ENCODE measurements at regions not wholly inside any gene's neighbourhood (a gene's known extent, or its start where the extent isn't known, plus 50 kb on each side); places are given as distances from the start of the nearest gene placed in this dataset.

DNA sequence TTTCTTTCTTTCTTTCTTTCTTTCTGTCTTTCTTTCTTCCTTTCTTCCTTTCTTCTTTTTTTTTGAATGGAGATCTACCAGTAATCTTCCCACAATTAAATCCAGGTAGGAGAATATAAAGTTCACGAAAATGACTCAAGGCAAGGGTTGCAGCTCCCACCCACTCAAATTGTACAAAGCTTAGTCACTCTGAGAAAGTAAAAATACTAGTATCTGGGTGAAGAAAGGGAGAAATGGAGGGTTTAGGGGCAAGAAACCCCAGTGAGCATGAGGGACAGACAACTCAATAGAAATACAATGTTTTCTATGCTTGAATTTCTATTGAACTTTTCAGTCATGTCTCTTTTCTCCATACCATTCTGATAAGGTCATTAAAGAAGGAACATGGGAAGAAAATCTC lies 200.8 kb downstream of the GATA3 start:
- no peaks in the 10 kb centered on the region for H3K4me1 ChIP-seq (ENCODE audit: insufficient read depth, low read length, severe bottlenecking)
- H3K9me3 ChIP-seq (ENCODE audit: low read length) = no peaks in the 10 kb centered on the region
- H3K79me2 ChIP-seq (ENCODE audit: insufficient read depth, low read length) = no peaks in the 10 kb centered on the region
- no peaks in the 10 kb centered on the region for H3K9me2 ChIP-seq (ENCODE audit: low read depth, low read length)
- no peak for TF ChIP-seq EZH2 (IDR thresholded peaks at IDR 0.05; ENCODE audit: borderline replicate concordance, low read length)
- TF ChIP-seq, protein P1, sequence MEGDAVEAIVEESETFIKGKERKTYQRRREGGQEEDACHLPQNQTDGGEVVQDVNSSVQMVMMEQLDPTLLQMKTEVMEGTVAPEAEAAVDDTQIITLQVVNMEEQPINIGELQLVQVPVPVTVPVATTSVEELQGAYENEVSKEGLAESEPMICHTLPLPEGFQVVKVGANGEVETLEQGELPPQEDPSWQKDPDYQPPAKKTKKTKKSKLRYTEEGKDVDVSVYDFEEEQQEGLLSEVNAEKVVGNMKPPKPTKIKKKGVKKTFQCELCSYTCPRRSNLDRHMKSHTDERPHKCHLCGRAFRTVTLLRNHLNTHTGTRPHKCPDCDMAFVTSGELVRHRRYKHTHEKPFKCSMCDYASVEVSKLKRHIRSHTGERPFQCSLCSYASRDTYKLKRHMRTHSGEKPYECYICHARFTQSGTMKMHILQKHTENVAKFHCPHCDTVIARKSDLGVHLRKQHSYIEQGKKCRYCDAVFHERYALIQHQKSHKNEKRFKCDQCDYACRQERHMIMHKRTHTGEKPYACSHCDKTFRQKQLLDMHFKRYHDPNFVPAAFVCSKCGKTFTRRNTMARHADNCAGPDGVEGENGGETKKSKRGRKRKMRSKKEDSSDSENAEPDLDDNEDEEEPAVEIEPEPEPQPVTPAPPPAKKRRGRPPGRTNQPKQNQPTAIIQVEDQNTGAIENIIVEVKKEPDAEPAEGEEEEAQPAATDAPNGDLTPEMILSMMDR (IDR thresholded peaks at IDR 0.05; ENCODE audit: low read length) = no peak
- H3K9ac ChIP-seq (ENCODE audit: low read length) = no peak overlapping the region
- H2AFZ ChIP-seq (ENCODE audit: low read length) = no peak overlapping the region
- H3K27me3 ChIP-seq (ENCODE audit: insufficient read depth, low read length) = no peaks in the 10 kb centered on the region
- no peak overlapping the region for H3K27ac ChIP-seq (ENCODE audit: low read depth, low read length, poor library complexity, severe bottlenecking)
- H3K36me3 ChIP-seq (ENCODE audit: insufficient read depth, low read length) = no peaks in the 10 kb centered on the region
- no peaks in the 10 kb centered on the region for H3F3A ChIP-seq (ENCODE audit: insufficient read depth, low read length)
- H3K4me3 ChIP-seq (ENCODE audit: low read depth, low read length, poor library complexity, severe bottlenecking) = no peak overlapping the region
- H3K4me2 ChIP-seq (ENCODE audit: low read length) = no peak overlapping the region
- no peaks in the 10 kb centered on the region for H4K20me1 ChIP-seq (ENCODE audit: insufficient read depth, low read length)

DNA sequence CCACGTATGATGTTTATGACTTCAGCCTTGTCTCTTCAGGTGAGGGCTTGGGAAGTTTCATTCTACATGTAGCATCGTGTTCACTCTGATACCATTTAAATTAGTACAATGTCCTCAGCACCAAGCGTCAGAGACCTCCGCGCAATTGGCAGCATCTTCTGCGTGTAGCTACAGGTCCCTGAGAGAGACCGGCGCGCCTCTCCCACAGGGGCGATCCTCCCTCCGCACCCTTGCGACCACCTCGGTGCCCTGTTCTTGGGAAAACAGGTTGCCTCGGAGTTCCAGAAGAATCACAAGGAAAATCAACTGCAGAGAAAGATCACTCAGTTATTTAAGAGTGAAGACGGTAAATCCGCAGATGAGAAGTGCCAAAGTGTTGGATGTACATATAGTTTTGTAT lies 206.2 kb downstream of the GATA3 start:
- Histone ChIP-seq H2AFZ (ENCODE audit: low read length) (no peak overlapping the region), H3K9me2 (ENCODE audit: low read depth, low read length) (no peaks in the 10 kb centered on the region), H3K4me1 (ENCODE audit: insufficient read depth, low read length, severe bottlenecking) (no peaks in the 10 kb centered on the region), H3K9ac (ENCODE audit: low read length) (no peak overlapping the region), H4K20me1 (ENCODE audit: insufficient read depth, low read length) (no peaks in the 10 kb centered on the region), H3F3A (ENCODE audit: insufficient read depth, low read length) (no peaks in the 10 kb centered on the region), H3K36me3 (ENCODE audit: insufficient read depth, low read length) (no peaks in the 10 kb centered on the region), H3K4me2 (ENCODE audit: low read length) (no peak overlapping the region), H3K27ac (ENCODE audit: low read depth, low read length, poor library complexity, severe bottlenecking) (no peak overlapping the region), H3K79me2 (ENCODE audit: insufficient read depth, low read length) (no peaks in the 10 kb centered on the region), H3K9me3 (ENCODE audit: low read length) (no peaks in the 10 kb centered on the region), H3K27me3 (ENCODE audit: insufficient read depth, low read length) (no peaks in the 10 kb centered on the region), H3K4me3 (ENCODE audit: low read depth, low read length, poor library complexity, severe bottlenecking) (no peak overlapping the region)
- TF ChIP-seq, protein P1 (IDR thresholded peaks at IDR 0.05; ENCODE audit: low read length) = no peak
- TF ChIP-seq EZH2 (IDR thresholded peaks at IDR 0.05; ENCODE audit: borderline replicate concordance, low read length) = no peak

DNA sequence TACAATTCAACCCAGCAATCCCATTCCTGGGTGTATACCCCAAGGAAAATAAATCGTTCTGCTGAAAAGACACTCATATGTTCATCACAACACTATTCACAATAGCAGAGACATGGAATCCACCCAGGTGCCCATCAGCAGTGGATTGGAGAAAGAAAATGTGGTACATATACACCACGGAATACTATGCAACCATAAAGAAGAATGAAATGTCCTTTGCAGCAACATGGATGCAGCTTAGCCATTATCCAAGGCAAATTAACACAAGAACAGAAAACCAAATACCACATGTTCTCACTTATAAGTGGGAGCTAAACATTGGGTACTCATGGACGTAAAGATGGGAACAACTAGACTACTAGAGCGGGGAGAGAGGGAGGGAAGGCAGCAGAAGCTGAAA lies 207.8 kb downstream of the GATA3 start:
- H3K27me3 ChIP-seq (ENCODE audit: insufficient read depth, low read length) = no peaks in the 10 kb centered on the region
- TF ChIP-seq EZH2 (IDR thresholded peaks at IDR 0.05; ENCODE audit: borderline replicate concordance, low read length) = no peak
- TF ChIP-seq, protein P1 (IDR thresholded peaks at IDR 0.05; ENCODE audit: low read length) = no peak
- H3K9me3 ChIP-seq (ENCODE audit: low read length) = no peaks in the 10 kb centered on the region
- no peaks in the 10 kb centered on the region for H3K4me1 ChIP-seq (ENCODE audit: insufficient read depth, low read length, severe bottlenecking)
- no peak overlapping the region for H3K9ac ChIP-seq (ENCODE audit: low read length)
- no peak overlapping the region for H3K4me3 ChIP-seq (ENCODE audit: low read depth, low read length, poor library complexity, severe bottlenecking)
- H4K20me1 ChIP-seq (ENCODE audit: insufficient read depth, low read length) = no peaks in the 10 kb centered on the region
- no peak overlapping the region for H3K27ac ChIP-seq (ENCODE audit: low read depth, low read length, poor library complexity, severe bottlenecking)
- no peaks in the 10 kb centered on the region for H3K9me2 ChIP-seq (ENCODE audit: low read depth, low read length)
- H3K79me2 ChIP-seq (ENCODE audit: insufficient read depth, low read length) = no peaks in the 10 kb centered on the region
- no peaks in the 10 kb centered on the region for H3K36me3 ChIP-seq (ENCODE audit: insufficient read depth, low read length)
- no peak overlapping the region for H3K4me2 ChIP-seq (ENCODE audit: low read length)
- no peaks in the 10 kb centered on the region for H3F3A ChIP-seq (ENCODE audit: insufficient read depth, low read length)
- H2AFZ ChIP-seq (ENCODE audit: low read length) = no peak overlapping the region
